LHCN-M2 (cell line): ENCODE measurements at regions not wholly inside any gene's neighbourhood (a gene's known extent, or its start where the extent isn't known, plus 50 kb on each side); places are given as distances from the start of the nearest gene placed in this dataset.

Experiments
- DNase-seq: peaks from one replicate; pipeline ENCODE4 v3.0.0-alpha.2; 2012; ENCODE audit warnings: low read depth

DNA sequence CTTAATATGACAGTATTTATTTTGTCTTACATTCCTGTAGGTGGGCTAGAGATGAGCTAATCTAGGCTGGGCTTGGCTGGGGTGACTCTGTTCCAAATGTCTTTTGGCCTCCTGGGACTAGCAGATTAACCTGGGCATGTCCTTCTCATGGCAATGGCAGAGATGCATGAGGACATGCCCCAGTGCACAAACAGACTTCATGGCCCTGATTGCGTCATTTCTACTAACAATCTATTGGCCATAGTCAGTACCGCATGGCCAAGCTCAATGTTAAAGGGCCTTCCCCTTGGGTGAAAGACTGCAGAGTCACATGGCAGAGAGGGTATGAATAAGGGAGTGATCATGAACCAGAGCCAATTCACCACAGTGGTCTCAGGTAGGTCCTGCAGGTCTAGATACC is 313.4 kb downstream of the MSX2 start:
- DNase-seq: no peak

DNA sequence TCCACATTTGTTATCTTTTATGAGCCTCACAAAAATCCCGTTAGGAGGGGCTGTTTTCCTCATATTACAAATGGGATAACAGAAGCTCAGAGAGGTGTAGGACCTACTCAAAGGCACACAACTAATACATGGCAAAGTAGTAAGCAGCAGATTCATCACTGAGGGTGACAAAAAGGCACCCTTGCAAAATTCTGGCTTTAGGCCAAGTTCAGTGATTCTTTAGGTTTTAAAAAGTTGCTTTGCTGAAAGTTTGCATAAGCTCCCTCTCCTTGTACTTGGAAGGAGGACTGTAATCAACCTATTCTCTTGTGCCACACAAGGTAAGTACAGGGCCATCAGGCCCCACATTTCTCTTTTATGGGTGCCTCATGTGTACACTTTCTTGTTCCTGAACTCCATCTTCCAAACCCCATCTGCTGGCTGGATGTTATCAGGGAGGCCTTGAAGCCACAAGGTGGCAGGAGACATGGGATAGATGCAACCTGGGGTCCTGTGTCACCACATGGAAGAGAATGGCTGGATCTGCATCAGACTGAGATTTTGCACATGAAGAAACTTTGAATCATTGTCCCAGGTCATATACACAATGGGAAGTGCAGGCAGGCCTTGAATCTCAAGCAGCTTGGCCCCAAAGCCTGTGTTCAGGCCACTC is 311.6 kb downstream of the MSX2 start:
- DNase-seq: no peak

DNA sequence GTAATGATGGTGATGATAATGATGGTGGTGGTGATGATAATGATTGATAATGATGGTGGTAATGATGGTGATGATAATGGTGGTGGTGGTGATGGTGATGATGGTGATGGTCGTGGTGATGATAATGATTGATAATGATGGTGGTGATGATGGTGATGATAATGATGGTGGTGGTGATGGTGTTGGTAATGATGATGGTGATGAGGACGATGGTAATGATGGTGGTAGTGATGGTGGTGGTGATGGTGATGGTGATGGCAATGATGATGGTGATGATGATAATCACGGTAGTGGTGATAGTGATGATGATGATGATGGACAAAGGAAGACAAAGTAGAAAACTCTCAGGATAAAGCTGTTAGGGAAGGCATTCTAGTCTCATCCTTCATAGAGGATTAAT is 310.5 kb downstream of the MSX2 start:
- DNase-seq: no peak

DNA sequence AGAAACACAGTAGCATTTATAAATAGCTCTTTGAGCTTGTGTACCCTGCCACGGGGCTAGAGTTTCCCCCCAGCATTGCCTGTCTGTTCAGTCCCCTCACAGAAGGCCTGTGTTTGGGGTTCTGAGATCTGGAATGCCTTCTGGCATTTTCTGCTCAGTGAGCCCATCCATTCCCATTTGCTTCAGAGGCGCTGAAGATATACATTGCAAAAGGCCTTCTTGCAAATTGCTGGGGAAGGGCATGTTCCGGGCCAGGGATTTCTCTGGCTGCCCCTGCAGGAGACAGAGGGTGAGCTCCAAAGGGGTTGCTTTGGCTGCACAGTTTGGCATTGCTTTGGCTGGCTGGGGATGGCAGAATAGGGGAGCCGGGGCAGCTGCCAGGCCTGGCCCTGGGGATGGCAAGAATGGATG is 308.4 kb downstream of the MSX2 start:
- no peak for DNase-seq

DNA sequence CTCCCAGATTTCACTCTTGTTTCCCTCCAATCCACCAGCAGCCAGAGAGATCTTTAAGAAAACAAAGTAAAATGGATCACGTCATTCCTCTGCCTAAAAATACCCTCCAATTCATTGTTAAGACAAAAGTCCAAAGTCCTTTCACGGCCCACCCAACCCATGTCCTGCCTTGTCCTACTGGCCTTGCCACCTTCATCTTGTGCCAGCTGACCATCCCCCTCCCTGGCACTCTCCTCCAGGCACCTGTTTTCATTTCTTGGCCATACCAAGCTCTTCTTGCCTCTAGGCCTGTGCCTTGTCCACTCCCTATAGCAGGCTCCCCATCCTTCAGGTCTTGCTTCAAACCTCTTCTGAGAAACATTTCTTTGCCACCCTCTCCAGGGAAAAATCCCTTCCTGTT is 307.6 kb downstream of the MSX2 start:
- no peak for DNase-seq

DNA sequence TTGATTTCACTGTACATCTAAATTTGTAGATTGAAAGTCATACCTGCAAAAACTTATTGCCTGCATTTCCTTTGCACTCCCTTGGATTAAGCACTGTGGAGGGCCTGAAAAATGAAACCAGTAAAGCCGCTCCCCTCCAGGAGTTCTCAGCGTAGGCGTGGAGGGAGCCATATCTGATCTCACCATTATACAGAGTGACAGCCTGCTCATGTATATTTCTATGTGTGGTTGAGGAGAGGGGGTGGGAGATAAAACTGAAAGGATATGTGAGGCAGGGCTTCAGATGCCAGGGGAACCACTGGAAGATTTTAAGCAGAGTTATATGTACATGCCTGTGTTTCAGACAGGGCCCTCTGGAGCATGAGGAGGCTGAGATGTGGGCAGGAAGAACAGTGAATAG is 303.0 kb downstream of the MSX2 start:
- no peak for DNase-seq

DNA sequence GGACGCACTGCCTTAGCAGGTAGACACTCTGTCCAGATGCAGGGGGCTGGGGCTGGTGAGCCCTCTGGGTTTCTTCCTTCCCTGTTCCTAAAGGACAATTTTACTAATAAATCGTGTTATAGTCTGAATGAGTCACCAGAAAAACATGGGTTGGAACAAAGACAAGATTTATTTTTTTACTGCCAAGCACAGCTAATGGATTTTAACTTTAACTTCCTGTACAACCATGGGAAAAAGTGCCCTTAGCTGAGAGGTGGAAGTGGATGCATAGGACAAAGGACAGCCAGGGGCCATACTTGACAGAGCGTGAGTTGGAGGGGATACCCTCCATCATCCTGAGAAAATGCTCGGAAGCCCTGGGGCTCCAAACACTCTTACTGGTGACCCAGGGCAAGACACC is 300.7 kb downstream of the MSX2 start:
- no peak for DNase-seq

DNA sequence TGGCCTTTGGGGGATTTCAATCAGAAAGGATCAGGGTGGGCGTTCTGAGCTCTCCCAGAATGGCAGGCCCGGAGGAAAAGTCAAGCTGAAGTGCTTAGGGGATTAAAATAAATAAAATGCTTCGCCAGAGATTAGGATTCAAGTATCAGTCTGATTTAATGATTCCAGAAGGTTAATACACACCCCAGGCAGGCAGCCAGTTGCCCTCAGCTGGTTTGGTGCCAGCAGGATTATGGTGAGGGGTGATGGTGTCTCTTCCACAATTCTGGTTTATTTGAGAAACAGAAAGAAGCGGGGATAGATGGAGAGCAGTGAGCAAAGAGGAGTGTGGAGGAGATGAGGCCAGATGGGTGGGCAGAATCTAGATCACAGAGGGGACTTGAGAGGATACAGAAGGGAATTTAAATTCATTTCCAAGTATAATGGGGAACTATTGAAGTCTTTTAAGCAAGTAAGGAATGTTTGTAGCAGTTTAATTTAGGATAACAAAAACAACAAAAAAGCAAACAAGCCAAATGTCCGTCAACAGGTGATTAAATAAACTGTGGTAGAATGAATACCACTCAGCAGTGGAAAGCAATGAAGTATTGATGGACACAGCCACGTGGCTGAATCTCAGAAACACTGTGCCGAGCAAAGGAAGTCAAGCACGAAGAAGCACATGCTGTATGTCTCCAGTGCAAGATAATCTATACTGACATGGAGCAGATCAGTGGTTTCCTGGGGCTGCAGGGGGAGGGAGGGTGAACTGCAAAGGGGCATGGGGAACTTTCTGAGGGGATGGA is 297.7 kb downstream of the MSX2 start:
- DNase-seq: no peak

DNA sequence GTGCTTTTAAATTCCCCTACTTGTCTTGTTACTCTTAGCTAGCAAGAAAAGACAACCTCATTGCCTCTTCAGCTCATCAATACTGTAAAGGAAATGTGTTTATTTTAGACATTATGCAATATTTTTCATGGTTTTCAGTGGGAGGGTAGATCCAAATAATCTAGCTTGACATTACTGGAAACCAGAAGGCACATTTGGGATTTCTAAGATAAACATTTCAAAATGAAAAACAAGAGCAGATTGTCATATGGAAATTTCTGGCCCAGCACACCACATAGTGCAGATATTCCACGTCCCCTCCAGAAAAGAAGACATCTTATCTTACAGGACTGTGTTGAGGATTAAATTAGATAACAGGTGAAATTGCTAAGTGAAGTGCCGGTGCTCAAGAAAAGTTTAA is 296.9 kb downstream of the MSX2 start:
- DNase-seq: no peak

DNA sequence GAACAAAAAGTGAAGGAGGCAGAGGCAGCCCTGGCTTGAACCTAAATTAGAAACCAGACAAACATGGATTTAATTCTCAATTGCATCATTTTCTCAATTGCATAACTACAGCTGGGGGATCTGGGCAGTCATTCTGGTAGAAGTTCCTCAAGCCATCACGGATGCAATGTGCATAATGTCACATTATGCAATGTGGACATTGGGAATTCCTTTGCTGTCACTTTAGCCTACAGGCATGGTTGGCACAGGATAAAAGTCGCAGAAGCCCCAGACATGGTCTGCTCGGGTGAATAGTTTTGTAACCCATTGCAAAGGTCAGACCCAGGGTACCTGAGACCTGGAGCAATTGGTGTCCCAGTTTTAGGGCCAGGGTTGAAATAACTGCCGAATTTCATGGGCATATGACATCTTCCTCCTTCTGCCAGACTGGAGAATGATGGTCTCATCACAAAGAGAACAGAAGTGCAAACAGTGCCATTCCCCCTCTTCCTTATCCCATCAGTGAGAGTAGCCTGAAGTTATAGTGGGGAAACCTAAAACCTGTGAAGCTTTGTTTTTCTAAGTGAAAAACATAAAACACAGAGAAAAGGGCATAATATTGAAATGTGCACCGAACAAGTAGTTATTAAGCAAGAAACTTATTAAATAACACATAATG is 290.8 kb downstream of the MSX2 start:
- DNase-seq: no peak

DNA sequence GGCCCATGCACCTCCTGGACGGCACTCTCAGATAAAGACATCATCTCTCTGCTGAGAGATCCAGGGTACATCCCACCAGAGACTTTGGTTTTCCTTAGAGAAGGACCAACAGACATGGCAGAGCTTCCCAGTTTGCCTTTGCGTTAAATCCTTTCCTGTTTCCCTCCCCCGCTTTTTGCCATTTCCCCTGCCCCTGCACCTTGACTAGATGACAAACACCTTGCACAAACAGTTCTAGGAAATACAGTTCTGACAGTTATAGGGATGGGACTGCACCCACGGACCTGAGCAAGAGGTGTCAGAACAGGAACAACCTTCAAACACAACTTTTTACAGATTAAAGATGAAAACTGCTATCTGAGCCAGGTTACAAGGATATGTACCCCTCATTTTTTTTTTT is 288.9 kb downstream of the MSX2 start:
- DNase-seq: no peak

DNA sequence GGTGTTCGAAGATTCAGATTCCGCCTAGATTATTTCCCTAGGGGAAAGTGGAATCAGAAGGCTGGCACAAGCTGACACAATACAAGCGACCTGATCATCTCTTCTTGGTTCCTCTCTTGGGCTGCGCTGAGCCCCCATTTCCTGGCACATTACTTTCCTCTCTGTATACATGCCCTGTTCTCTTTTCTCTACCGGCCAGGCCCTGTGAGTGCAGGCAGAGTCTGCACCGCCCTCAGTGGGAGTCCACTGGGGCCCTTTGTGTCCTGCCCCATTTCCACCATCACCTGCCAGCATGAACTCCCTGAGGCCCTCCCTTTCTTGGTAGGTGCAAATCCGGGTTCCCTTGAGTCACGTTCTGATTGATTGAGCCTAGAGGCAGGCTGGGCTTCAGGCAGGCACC is 287.9 kb downstream of the MSX2 start:
- no peak for DNase-seq

DNA sequence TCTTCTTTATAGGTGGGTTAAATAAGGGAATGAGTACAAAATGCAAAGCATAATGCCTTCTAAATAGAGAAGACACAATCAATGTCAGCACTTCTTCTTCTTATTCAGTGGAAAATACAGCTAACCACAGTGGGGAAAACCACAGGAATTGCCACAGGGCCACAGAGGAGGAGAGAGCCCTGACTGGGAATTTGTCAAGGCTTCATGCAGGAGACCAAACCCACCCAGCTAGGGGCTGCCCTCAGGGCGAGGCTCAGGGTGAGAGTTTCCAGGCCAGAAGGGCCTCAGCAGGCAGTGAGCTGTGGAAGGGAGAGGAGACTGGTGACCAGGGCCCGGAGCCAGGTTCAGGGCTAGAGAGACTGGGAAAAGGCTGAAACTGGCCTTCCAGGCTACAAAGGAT is 279.1 kb downstream of the MSX2 start:
- no peak for DNase-seq

DNA sequence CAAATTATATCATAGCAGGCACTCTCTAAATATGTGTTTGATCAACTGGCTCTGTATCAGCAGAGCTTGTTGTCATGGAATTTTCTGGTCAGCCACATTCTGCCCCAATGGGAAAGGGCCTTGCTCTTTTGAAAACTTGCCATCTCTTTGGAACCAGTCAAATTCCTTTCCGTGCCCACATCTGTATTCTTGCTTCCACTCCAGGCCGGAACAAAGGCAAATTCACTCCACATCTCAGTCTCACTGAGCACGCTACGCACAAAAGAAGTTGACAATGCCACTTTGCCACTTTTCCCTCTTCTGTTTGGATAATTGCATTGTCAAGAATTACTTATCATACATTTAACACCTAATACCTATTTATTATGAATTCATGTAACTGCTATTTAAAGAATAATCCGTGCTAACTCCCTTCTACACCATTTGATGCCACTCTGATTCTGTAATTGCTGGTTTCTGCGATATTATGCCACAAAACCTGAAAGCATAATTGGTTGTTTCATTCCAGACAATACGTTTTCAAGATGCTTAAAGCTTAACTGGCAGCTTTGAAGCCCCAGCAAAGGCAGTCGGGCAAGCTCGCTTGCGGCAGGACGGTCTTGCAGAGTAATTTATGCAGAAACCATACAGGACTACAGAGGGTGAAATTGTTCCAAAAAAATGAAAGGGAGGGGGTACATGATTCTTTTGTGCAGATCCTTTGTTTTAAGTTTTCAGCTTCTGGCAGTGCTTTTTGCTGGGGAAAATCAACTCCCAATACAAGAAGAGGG is 277.7 kb downstream of the MSX2 start:
- no peak for DNase-seq

DNA sequence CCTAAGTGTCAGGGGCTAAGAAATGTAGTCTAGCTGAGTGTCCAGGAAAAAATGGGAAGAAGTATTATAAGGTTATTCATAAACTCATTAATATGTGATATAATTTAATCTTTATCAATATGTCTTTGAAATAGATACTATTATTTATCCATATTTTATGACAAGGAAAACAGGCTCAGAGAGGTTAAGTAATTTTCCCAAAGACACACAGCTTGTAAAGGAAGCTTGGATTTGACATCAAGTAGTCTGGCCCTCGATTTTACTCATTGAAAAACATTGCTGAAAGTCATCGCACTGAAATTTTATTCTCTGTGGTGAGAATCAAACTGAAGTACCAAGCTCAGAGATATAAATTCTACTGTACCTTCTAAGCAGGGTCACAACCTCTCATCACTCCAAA is 276.9 kb downstream of the MSX2 start:
- DNase-seq: no peak

DNA sequence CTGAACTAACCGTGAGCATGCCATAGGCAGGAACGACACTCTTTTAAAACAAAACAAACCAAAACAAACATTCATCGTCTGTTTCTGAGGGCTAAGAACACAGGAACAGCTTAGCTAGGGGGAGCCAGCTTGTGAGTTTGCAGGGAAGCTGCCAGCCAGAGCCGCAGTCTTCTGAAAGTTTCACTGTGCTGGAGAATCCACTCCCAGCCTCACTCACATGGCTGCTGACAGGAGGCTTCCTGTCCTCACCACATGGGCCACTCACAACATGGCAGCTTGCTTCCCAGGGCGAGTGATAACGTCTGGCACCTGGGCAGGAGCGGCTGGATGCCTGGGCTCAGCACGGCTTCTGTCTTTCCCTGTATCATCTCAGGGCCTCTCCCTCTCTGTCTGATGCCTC is 275.2 kb downstream of the MSX2 start:
- no peak for DNase-seq

DNA sequence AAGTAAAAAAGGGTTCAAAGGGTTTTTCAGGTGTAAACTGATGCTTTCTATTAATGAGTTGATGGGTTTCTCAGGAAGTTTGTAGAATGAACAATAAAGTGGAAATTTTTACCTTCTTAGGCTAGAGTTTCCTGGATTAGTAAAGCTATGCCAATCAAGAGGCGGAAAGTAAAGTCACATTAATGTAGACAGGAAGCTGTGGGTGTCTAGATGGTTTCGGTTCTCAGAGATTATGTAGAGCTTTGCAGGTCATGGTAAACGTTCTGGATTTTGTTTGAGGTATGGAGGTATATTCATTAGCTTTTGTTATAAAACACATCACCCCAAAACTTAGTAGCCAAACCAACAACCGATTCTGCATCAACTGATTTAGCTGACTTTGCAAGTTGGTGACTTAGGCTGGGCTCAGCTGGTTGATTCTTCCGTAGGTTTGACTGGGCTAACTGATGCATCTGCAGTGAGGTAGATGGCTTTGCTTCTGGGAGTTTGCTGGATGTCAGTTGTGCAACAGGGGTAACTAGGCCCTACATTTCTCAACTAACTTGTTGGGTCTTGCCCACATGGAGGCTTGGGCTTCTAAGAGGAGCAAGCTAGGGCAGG is 273.8 kb downstream of the MSX2 start:
- DNase-seq: no peak

DNA sequence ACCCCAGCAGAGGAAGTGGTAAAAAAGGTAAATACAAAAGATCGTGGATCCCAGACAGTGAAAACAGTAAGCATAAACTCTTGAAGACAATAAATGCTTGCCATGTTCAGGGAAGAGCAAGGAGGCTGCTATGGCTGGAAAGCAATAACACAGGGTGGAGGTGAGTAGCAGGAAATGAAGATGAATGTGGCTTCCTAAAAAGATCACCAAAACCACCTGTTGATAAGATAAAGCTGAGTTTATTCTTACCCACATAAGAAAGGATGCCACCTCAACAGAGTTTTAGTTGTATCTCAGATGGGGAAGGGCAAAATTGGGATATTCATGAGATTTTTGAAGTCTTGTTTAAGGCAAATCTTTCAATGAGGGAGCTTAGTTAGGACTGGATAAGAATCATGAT is 273.3 kb downstream of the MSX2 start:
- DNase-seq: no peak

DNA sequence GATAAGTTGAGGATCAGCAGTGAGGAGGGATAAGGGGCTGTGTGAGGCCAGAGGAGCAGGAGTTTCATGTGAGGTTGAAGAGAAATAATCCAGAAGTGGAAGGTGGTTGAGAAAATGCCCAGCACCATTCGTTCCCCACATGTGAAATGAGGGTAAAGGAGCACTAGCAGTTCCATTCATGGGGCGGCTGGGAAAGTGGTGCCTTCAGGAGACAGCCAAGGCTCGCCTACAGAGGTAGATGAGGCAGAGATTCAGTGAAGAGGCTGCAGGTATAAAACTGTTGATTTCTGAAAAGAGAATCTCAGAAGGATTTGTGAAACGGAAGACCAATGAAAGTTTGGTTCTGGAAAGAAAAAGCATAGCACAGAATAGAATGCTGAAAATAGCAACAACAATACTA is 272.6 kb downstream of the MSX2 start:
- DNase-seq: no peak

DNA sequence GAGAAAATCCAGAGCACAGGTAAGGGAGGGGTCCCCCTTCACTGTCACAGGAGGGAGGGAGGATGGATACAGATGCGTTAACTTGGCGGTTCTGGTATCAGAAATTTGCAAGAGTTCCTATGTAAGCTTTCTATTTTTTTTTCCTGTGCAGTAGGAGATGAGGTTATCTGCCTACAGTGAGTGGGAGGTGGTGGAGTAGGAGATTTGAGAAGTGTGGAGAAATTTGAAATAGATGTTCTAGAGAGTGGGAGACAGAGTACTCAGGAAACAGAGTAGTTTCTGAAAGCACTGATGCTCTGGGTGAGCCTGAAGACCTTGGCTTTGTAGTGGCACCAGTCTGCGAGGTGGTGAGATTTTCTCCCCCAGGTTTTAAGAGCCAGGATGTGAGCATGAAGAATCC is 271.4 kb downstream of the MSX2 start:
- no peak for DNase-seq

DNA sequence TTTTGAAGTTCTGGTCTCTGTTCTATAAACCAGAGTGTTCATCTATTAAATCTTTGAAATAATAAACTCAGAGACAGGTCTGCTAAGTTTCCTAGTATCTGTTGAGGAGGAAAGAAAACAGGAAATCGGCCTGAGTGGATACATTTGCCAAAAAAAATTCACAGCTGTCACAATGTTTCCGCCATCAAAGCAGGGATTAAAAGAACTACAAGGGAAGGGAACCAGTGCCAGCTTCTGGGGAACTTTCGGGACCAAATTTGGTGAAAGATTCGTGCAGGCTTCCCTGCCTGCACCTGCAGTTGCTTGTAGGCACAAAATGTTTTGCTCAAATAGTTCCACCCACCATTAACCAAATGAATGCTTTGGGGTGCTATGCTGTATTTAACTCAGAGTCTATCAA is 267.5 kb downstream of the MSX2 start:
- no peak for DNase-seq

DNA sequence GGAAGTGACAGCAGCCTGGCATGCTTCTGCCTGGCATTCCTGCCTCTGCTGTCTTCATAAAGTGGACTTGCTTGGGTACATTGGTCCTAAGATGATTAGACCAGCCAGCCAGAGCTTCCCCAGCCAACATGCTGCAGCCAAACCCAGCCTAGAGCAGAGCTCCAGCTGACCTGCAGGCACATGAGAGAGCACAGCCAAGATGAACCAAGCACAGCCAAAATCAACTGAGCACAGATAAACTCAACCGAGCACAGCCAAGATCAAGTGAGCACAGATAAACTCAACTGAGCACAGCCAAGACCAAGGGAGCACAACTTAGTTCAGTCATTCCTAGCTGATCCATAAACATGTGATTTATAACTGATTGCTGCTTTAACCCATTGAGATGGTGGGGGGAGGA is 266.5 kb downstream of the MSX2 start:
- DNase-seq: no peak
